Smooth muscle cell (in vitro differentiated cells): ENCODE measurements at regions not wholly inside any gene's neighbourhood (a gene's known extent, or its start where the extent isn't known, plus 50 kb on each side); places are given as distances from the start of the nearest gene placed in this dataset.

ENCODE experiments used
- DNase-seq: peaks from one replicate; lab custom pipeline; 2025; ENCODE audit not compliant: unreplicated experiment; lab: John Stamatoyannopoulos, UW
- H2AFZ ChIP-seq: fragments of 200-600 bp; sonication (generic); 2 replicates; pipeline ENCODE4 v1.6.0; 2016; ENCODE audit warnings: antibody characterized with exemption, low read depth, mild to moderate bottlenecking
- H3F3A ChIP-seq: fragments of 200-600 bp; sonication (generic); 2 replicates; pipeline ENCODE4 v1.6.0; 2017; ENCODE audit warnings: antibody characterized with exemption, low read depth
- H3K27ac ChIP-seq: fragments of 200-600 bp; sonication (generic); 2 replicates; pipeline ENCODE4 v1.5.1; 2016; ENCODE audit warnings: low read depth, mild to moderate bottlenecking
- H3K27me3 ChIP-seq: fragments of 200-600 bp; sonication (generic); 2 replicates; pipeline ENCODE4 v1.6.1; 2016; ENCODE audit warnings: low read depth, mild to moderate bottlenecking
- H3K36me3 ChIP-seq: fragments of 200-600 bp; sonication (generic); 2 replicates; pipeline ENCODE4 v1.5.1; 2016; ENCODE audit warnings: low read depth
- H3K4me1 ChIP-seq: fragments of 200-600 bp; sonication (generic); 2 replicates; pipeline ENCODE4 v1.5.1; 2016; ENCODE audit warnings: low read depth
- H3K4me2 ChIP-seq: fragments of 200-600 bp; sonication (generic); 2 replicates; pipeline ENCODE4 v1.6.0; 2016; ENCODE audit warnings: mild to moderate bottlenecking
- H3K4me3 ChIP-seq: fragments of 200-600 bp; sonication (generic); 2 replicates; pipeline ENCODE4 v1.5.1; 2016; ENCODE audit warnings: mild to moderate bottlenecking
- H3K79me2 ChIP-seq: fragments of 200-600 bp; sonication (generic); 2 replicates; pipeline ENCODE4 v1.6.0; 2016; ENCODE audit warnings: low read depth, mild to moderate bottlenecking
- H3K9ac ChIP-seq: fragments of 200-600 bp; sonication (generic); 2 replicates; pipeline ENCODE4 v1.6.0; 2016; ENCODE audit warnings: low read depth
- H3K9me3 ChIP-seq: fragments of 200-600 bp; sonication (generic); replicated peaks from 2 replicates; pipeline ENCODE4 v1.5.1; 2016; ENCODE audit warnings: low read depth
- H4K20me1 ChIP-seq: fragments of 200-600 bp; sonication (generic); 2 replicates; pipeline ENCODE4 v1.6.0; 2016; ENCODE audit warnings: low read depth
- CTCF ChIP-seq: fragments of 200-600 bp; sonication (generic); IDR thresholded peaks from 2 replicates; pipeline ENCODE4 v1.5.1; 2017; ENCODE audit warnings: borderline replicate concordance, mild to moderate bottlenecking, antibody characterized with exemption; ENCODE audit not compliant: insufficient read depth, poor library complexity, severe bottlenecking
- WGBS: methylation state at CpG from one replicate; pipeline ENCODE4 v1.1.7; 2016; ENCODE audit warnings: low lambda C conversion rate; 5-methylcytosine and 5-hydroxymethylcytosine counted together

GRCh38 chr11:15825976-15826650 is 530.2 kb downstream of the SOX6 start:
- no peak overlapping the region for H3K9ac ChIP-seq
- no peaks in the 10 kb centered on the region for H3K36me3 ChIP-seq
- H4K20me1 ChIP-seq = no peaks in the 10 kb centered on the region
- no peak for TF ChIP-seq CTCF
- H3K27ac ChIP-seq = peak overlapping the region; percentile 28
- no peaks in the 10 kb centered on the region for H3K9me3 ChIP-seq
- H2AFZ ChIP-seq = peak overlapping the region; percentile 65
- H3K4me3 ChIP-seq = no peak overlapping the region
- WGBS = 51% methylated on average over 7 of the region's 7 CpGs
- peaks cover 4% of the 10 kb centered on the region for H3F3A ChIP-seq
- no peaks in the 10 kb centered on the region for H3K27me3 ChIP-seq
- DNase-seq = no peak
- peaks cover 33% of the 10 kb centered on the region for H3K4me1 ChIP-seq
- H3K4me2 ChIP-seq = peak overlapping the region; percentile 12
- no peaks in the 10 kb centered on the region for H3K79me2 ChIP-seq

DNA sequence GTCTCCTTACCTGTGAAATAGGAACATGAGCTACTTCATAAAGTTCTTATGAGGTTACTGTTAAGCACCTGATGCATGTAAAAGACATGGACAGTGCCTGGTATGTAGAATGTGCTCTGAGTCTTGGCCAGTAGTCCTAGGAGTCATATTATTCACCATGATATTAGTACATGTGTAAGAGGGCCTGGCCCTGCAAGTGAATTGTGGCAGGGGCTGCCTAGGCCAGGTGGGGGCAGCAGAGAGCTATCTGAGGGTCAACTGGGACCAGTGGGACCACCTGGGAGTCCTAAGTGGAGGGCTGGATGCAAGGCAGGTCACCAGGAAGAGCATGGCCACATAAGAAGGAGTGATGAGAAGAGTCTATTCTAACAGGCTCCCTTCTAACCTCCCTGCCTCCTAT is 529.5 kb downstream of the SOX6 start:
- Histone ChIP-seq H3K4me3 (no peak overlapping the region), H2AFZ (no peak overlapping the region), H3K27ac (no peak overlapping the region), H3K9ac (no peak overlapping the region), H3K4me1 (peaks cover 33% of the 10 kb centered on the region), H4K20me1 (no peaks in the 10 kb centered on the region), H3K9me3 (no peaks in the 10 kb centered on the region), H3K79me2 (no peaks in the 10 kb centered on the region), H3K4me2 (no peak overlapping the region), H3F3A (peaks cover 4% of the 10 kb centered on the region), H3K36me3 (no peaks in the 10 kb centered on the region), H3K27me3 (no peaks in the 10 kb centered on the region)
- TF ChIP-seq CTCF = peak; percentile 46
- DNase-seq = no peak

DNA sequence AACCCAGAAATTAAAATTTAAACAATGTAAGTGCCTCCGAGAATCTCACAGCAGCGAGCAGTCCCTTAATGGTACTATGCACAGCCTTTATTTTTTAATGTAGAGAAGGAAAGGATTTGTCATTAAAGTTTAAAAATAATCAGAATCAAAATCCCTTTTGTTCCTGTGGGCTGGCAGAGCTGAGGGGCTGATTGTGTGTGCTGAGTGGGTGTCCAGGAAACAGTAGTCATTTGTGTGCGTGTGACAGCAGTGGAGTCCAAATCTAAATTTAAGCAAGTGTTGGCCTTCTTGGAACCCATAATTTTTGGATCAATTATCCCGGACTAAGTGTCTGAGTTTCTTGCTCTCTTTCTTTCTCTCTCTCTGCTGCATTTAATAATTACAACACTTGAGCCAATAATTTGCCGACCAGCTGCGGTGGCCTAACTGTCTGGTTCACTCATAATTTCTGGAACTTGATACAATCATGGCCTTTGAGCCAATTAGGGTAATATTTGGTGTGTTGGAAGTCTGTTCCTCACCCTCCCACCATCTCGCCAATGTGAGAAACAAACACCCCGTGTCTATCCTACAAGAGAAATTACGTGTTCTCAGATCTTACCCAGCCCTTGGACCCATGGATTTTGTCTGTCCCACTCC is 528.0 kb downstream of the SOX6 start:
- Histone ChIP-seq H3K9ac (no peak overlapping the region), H2AFZ (peak overlapping the region; percentile 14), H3K36me3 (no peaks in the 10 kb centered on the region), H3K4me3 (no peak overlapping the region), H4K20me1 (no peaks in the 10 kb centered on the region), H3K4me2 (no peak overlapping the region), H3F3A (peaks cover 4% of the 10 kb centered on the region), H3K79me2 (no peaks in the 10 kb centered on the region), H3K4me1 (peaks cover 33% of the 10 kb centered on the region), H3K27ac (no peak overlapping the region), H3K9me3 (no peaks in the 10 kb centered on the region), H3K27me3 (no peaks in the 10 kb centered on the region)
- no peak for TF ChIP-seq CTCF
- WGBS = 92% methylated on average over 9 of the region's 9 CpGs
- no peak for DNase-seq

- Histone ChIP-seq H3K36me3 (no peaks in the 10 kb centered on the region), H2AFZ (peak overlapping the region; percentile 42), H3K27ac (no peak overlapping the region), H3K9me3 (no peaks in the 10 kb centered on the region), H3K4me1 (peaks cover 33% of the 10 kb centered on the region), H3F3A (no peaks in the 10 kb centered on the region), H3K27me3 (no peaks in the 10 kb centered on the region), H3K4me3 (no peak overlapping the region), H3K79me2 (no peaks in the 10 kb centered on the region), H3K9ac (no peak overlapping the region), H3K4me2 (no peak overlapping the region), H4K20me1 (no peaks in the 10 kb centered on the region)
- DNase-seq = no peak
- TF ChIP-seq CTCF = no peak
- WGBS = 84% methylated on average over 1 of the region's 1 CpG
These were observed 527.0 kb downstream of the SOX6 start for GRCh38 chr11:15829312-15829711.
